HG03571 (cell line): ENCODE measurements at regions not wholly inside any gene's neighbourhood (a gene's known extent, or its start where the extent isn't known, plus 50 kb on each side); places are given as distances from the start of the nearest gene placed in this dataset.
"Not testable (repeated sequence)": the region's sequence is repeated elsewhere in the genome, so short reads cannot be mapped to it uniquely, and the experiment has no call there.

ENCODE experiments used
- ATAC-seq: cut with Tn5 transposase; IDR thresholded peaks from one replicate; pipeline ENCODE4 v1.9.1; 2021; ENCODE audit not compliant: unreplicated experiment

DNA sequence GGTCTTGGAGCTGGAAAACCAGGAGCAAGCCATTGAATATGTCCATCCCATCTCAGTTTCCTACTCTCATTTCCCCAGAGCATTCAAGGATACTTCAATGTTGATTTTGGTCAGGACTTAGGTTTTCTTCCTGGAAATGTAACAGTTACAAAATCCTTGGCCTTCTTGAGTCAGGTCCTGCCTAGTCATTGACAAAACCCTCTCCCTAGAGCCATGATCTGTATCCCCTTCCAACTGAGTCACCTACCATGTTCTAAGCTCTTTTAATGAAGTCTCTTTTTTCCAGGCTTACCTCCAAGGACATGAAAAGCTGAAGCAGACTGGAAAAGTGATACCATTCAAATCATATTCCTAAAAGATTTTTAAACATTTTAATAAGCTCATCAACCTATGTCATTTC is 549.2 kb downstream of the GALC start:
- no peak for ATAC-seq

DNA sequence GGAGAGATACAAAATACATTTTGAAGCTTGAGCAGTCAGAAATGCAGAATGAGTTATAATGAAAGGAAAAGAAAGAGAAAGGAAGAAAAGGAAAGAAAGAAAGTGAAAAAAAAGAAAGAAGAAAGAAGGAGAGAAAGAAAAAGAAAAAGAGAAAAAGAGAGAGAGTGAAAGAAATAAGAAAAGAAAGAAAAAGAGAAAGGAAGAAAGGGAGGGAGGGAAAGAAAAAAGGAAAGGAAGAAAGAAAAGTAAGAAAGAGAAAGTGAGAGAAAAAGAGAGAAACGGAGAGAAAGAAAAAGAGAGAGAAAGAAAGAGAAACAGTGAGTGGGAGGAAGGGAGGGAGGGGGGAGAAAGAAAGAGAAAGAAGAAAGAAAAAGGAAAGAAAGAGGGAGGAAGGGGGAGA is 549.9 kb downstream of the GALC start:
- ATAC-seq: no peak

DNA sequence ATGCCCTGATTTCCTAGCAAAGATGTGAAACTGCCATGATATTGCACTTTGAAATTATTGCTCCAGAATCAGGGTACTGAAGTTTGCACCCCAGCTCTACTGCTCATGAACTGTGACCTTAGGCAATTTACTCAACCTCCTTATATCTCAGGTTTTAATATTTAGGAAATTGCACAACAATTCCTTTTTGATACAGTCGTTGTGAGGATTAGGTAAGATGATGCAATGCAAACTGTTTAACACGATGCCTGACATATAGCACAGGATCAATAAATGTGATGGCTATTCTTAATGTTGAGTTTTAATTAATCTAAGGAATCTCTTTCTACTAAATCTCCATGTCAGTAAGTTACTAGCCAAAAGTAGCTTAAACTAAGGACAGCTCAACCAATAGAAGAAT is 555.8 kb downstream of the GALC start:
- ATAC-seq: no peak

DNA sequence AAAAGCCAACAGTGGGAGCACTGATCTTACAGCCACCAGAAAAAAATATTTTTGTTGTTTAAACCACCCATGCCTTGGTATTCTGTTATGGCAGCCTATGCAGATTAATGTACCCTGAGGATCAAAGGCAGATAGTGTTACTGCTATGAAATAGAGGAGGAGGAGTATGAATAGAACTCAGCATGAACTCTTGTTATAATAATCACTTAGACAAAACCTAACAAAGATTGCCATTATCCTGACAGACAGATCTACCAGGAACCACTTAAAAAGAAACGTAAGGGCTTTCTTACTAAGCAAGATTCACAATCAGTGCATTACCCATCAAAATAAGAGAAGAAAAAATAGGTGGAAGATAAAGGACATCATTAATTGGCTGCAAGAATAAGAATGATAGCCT is 558.3 kb downstream of the GALC start:
- ATAC-seq: no peak

DNA sequence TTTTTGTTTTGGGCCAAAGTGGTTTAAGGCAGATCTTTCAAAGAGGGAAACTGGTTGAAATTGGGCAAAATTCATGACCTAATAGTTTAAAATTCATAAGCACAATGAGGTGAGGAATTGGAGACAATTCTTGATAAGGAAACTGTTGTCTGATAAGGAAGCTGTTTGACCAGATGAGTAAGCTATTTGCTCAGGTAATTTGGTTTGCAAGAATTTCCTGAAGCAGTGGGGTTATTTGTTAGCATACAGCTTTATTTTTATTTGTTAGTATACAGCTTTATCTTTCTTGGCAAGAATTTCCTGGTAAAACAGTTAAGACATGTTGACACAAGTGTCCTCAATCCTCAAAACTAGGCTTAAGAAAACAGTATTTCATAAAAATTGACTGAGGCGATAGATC is 559.0 kb downstream of the GALC start:
- no peak for ATAC-seq

DNA sequence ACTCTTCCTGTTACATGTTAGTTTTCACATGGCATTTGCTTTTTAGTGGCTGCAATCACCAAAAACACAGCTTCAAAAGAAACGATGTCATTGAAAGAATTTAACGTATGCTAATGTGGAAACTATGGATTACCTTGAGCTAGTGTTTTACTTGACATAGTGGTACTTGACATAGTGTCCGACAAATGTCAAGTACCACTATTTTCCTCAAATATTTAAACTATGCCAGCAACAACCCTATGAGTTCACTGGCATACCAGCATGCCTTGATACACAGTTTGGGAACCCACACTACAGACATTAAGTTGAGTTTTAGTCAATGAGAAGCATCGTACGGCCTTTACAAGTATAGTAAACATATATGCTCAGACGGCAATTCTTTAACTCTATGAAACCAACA is 560.3 kb downstream of the GALC start:
- no peak for ATAC-seq

DNA sequence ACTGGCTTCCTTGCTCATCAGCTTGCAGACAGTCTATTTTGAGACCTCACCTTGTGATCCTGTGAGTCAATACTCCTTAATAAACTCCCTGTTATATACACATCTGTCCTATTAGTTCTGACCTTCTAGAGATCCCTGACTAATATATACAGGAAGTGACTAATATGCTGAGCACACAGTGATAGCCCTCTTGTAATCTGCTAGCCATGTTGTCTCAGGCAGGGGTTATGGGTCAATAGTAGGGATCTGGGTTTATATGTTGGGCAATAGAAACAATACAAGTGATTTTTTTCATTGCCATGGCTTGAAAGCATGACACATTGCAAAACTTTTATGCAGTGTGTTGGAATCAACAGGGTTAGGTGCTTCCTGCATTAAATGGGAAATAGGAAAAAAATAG is 562.2 kb downstream of the GALC start:
- no peak for ATAC-seq

DNA sequence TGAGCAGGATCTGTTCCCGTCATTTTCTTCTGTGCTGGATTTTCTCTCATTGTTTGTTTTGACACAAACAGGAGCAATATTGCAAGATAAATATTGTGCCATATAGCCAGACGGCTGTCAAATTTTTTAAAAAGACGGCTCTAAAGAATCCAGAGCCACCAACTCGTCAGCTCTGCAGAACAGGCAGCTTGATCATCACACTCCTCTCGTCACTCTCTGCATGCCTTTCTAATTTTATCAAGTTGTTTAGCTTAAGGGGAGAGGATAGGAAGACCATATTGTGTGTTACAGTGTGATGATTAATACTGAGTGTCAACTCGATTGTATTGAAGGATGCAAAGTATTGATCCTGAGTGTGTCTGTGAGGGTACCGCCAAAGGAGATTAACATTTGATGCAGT is 562.8 kb downstream of the GALC start:
- no peak for ATAC-seq

DNA sequence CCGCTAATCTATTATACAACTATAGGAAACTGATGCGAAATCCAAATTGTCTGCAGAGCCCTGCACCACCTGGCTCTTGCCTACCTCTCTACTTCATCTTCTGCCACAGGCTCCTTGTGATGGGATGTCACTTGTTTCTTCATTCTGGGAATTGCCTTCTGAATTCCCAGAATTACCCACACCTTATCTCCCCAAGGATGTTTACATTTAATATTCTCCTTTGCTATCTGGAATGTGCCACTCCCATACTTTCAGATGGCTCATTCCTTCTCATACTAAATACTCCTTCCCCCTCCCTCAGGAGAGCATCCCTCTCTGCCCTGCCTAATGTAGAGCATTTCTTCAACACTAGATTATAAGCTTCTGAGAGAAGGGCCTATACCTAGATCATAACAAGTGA is 573.1 kb downstream of the GALC start:
- ATAC-seq: no peak

DNA sequence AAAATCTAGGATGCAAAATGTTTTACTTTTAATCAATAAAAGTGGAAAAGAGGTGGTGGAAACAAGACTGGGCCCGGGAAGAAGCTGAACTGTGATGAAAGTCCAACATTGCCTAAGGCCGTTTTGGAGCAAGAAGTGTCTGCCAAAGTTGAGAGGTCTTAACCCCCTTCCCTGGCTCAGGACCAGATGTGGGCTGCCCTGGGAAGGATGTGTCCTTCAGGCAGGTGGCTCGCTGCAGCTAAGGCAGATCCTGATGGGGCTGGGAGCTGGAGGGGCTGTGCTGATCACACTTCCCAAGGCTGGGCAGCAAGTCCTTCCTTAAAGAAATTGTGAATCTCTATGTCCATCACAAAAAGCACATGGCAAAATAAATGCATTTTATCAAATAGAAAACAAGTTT is 581.6 kb downstream of the GALC start:
- ATAC-seq: no peak

DNA sequence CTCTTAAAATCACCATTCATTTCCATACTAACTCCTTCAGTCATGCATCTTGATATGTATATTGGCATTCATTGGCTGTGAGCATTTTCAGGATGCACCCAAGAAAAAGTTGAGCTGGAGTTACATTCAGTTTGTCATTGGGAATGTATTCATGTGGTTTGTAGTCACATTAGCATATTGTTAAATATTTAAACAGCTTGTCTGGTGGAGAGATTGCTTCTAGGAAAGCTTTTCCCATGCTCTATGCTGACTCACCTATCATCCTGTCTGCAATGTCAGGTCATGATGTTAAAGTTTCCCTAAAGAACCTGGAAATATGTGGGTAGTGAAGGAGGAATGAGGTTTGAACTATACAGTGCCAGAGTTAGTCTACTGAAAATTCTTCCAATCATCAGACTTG is 583.6 kb downstream of the GALC start:
- ATAC-seq: no peak

DNA sequence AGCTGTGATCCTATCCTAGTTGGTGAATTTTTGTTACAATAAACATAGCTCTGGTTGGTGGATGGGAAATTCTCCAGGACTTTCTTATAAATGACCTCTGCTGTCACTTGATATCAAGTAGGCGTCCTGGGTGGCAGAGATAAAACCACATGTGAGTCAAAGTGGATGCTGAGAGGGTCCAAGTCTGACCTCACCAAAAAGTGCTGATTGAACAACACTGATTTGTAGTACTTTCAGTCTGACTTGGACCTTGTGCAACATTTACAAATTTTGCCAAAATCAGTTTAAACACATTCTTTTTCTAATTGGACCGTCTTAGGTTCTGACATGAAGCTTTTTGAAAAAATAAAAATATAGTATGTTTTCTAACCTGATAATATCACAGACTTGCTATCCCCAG is 585.6 kb downstream of the GALC start:
- ATAC-seq: no peak

DNA sequence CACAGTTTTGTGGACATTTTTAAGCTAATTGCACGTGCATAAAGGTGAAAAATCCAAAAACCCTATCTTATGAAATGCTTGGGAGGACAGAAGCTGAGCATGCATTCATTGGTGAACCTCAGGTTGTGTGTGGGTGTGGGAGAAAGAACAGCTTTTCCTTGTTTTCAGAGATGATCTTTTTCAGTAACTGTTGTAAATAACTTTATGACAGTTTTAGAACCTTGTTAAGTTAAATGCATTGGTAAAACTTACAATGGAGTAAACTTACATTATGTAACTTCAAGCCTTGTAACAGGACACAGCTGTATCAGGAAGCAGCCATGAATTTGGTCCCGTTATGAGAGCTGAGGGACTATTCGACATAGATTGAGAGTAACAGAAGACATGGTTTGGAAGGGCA is 587.4 kb downstream of the GALC start:
- ATAC-seq: no peak

DNA sequence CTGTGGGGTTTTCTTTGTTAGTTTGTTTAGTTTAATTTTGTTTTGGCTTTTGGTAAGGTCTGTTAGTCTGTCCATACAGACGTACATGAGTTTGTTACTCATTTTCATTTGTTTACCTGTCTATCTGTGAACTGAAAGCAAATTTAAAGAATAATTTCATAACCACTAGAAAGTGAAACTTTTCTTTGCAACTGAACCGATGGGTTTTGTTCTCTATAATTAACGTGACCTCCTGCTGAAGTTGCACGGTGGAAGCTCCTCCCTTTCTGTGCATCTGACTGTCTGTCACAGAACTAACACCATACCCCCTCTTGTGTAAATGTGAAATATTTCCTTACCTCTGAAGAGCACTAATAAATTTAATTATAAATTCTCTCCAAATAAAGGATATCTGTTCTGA is 595.5 kb downstream of the GALC start:
- no peak for ATAC-seq

DNA sequence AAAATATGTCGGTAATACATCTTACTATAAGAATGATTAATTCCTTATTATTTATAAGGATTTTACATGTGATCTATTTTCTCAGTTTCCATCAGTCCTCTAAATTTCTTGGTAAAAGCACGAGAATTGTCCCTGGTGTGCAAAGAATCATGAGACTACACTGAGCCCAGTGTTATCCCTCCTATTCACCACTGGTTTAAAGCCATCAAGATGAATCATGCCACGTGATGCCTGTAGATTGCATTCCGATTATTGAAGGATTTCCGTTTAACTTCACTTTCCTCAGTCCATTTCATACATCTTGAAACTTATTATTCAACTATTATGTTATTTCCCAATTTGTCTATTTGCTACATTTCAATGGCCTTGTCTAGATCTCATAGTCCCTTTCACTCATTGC is 601.9 kb downstream of the GALC start:
- no peak for ATAC-seq

DNA sequence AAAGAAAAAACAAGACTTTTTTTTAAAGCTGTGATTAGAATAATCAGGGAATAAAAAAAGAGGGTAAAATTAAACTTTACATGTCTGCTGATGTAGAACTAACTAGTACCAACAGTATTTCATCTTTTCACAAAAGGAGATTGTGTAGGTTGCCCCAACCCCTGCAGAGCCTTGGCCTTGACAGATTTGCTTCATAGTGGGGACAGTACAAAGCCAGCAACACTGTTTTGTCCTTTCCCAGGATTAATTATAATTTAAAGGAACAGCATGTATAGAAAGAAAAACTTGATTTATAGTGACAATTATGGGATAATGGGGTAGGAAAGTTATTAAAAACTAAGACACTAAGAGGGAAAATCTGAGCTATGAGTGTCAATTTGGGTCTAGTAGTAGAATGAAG is 604.0 kb downstream of the GALC start:
- ATAC-seq: no peak

DNA sequence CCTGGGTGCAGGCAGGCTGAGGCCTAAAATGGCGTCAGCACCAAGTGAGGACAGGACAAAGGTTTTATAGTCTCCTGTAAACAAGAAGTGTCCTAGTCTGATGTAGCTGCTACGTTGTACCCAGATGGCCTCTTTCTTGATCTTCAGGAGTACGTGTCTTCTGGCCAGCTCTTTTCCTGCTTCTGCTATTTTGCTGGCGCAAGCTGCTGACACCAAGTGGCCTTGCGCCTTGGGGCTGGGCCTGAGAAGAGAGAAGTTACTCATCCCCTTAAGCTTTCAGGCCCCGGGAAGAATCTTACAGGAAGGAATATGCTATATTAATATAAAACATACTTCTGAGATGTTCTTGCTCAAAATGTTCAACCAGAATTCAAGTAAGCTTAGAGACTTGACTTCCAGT is 605.2 kb downstream of the GALC start:
- ATAC-seq: no peak

DNA sequence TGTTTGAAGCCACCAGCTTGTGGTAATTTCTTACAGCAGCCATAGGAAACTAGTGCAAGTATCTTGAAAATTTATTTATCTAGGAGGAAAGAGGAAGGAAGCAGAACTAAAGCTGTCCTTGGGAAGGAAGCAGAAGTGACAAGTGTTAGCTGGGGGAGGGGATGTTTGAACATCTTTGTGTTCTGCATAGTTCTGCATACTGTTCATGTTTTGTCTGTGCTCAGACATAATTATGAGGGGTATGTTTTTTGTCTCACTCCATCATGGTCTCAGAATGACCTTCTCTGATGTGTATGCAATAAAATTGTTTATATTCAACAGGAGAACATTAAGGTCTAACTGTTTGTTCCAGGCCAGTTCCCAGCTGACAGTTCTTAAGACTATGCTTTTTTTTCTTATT is 606.5 kb downstream of the GALC start:
- ATAC-seq: no peak

DNA sequence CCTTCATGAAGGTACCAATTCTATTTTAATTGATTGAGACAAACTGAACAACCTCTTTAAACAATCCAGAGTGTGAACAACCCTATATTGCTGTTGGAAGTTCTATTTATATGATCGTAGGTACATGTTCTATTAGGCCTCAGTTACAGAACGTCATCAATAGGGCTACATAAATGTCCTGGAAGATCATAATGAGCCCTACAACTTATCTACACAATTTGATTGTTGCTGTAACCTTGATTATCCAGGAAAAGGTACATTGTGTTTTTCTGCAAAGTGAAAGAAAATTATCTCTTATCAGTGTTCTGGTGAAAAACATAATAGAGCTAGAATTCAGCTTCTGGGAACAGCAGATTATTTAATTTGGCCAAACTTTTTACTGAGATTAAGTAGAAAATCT is 612.9 kb downstream of the GALC start:
- ATAC-seq: no peak

DNA sequence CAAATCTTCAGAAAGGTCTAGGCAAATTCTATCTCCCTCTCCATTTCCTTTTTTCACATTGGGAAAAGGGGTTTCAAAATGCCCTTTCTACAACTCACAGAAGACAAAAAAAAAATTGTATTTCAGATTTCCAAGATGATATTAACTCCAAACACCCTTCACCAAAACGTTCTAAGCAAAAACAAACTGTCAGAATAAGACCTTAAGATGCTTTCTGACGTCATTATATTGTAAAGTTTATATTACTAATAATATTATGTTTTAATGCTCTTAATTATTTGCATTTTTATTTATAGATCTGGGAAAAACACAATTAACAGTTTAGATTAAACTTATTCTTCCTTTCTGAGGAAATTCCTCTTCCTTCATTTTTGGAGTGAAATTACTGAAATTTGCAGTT is 624.2 kb downstream of the GALC start:
- ATAC-seq: no peak

DNA sequence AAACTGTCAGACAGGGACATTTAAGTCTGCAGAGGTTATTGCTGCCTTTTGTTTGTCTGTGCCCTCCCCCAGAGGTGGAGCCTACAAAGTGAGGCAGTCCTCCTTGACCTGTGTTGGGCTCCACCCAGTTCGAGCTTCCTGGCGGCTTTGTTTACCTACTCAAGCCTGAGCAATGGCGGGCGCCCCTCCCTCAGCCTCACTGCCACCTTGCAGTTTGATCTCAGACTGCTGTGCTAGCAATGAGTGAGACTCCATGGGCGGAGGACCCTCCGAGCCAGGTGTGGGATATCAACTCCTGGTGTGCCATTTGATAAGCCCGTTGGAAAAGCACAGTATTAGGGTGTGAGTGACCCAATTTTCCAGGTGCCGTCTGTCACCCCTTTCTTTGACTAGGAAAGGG is 632.7 kb downstream of the GALC start:
- not testable (repeated sequence) for ATAC-seq

DNA sequence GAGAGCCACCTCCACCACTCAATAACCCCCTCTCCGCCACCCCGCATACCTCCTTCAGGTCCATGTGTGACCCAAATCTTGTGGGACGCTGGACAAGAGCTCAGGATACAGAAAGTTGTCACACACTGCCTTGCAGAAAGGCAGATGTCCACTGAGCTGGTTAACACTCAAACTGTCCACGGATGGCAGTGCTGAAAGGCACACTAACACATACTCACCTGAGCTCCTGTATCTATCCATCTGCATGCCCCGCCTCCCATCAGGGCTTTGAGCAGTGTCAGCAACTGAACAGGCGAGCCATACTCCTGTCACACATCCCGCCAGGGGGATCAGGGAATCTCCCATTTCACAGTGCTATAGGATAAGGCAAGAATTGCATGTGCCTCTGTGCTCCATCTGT is 642.0 kb downstream of the GALC start:
- ATAC-seq: no peak

DNA sequence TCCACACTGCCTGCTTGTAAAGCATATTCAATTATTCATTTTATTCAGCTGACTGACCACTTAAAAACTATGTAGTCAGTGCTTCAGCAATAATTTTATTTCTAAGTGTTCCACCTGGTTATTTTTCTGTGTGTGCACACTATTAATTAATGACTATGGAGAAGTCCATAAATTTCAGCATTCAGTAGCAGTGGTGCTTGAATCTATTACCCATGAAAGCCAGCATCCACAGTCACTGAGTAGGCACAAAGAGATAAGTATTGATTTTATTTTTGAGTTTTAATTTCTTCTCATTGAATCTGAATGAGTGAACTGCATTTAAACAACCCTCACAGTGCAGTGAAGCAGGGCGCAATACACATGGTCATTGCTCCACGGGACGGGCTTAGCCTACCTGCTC is 643.1 kb downstream of the GALC start:
- ATAC-seq: no peak

DNA sequence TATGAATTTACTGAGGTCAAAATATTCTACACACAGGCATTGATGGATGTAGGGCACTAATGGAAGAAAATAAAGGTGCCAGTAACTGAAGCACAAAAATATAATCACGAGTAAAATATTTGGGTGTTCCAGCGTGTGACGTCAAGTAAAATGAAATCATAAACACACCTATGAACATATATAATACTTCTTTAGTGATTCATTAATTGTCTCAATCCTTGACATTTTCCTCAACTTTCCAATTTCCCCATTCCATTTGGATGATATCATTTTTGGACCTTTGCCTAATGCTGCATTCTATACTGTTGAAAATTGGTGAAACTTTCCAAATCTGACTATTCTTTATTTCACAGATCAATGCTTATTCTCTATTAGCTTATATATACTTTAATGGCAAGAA is 649.3 kb downstream of the GALC start:
- no peak for ATAC-seq
